GM19463 (cell line): ENCODE measurements at regions not wholly inside any gene's neighbourhood (a gene's known extent, or its start where the extent isn't known, plus 50 kb on each side); places are given as distances from the start of the nearest gene placed in this dataset.

ENCODE experiments used
- ATAC-seq: cut with Tn5 transposase; IDR thresholded peaks from one replicate; pipeline ENCODE4 v1.9.1; 2021; ENCODE audit warnings: mild to moderate bottlenecking, moderate library complexity; ENCODE audit not compliant: unreplicated experiment

- ATAC-seq: no peak
These were observed 331.7 kb downstream of the HNRNPD start for GRCh38 chr4:82042042-82042441.

GRCh38 chr4:82038936-82039335 lies 334.9 kb downstream of the HNRNPD start:
- ATAC-seq: no peak

GRCh38 chr4:82036181-82036580 lies 337.6 kb downstream of the HNRNPD start:
- ATAC-seq: no peak

- no peak for ATAC-seq
These were observed 338.9 kb downstream of the HNRNPD start for GRCh38 chr4:82034878-82035277.

GRCh38 chr4:82033862-82034261 lies 339.9 kb downstream of the HNRNPD start:
- ATAC-seq: no peak

- no peak for ATAC-seq
These were observed 342.3 kb downstream of the HNRNPD start for GRCh38 chr4:82031376-82031927.

- ATAC-seq: no peak
These were observed 356.1 kb downstream of the HNRNPD start for GRCh38 chr4:82017680-82018079.

- ATAC-seq: no peak
These were observed 368.6 kb downstream of the HNRNPD start for GRCh38 chr4:82005158-82005557.

GRCh38 chr4:81997313-81997712 lies 376.5 kb downstream of the HNRNPD start:
- no peak for ATAC-seq

- ATAC-seq: no peak
These were observed 382.9 kb downstream of the HNRNPD start for GRCh38 chr4:81990898-81991297.

GRCh38 chr4:81990211-81990610 lies 383.6 kb downstream of the HNRNPD start:
- ATAC-seq: no peak

GRCh38 chr4:81989202-81989601 lies 384.6 kb downstream of the HNRNPD start:
- ATAC-seq: no peak

- no peak for ATAC-seq
These were observed 385.6 kb downstream of the HNRNPD start for GRCh38 chr4:81988178-81988577.

- no peak for ATAC-seq
These were observed 389.0 kb downstream of the HNRNPD start for GRCh38 chr4:81984746-81985145.

GRCh38 chr4:81982846-81983540 lies 390.8 kb downstream of the HNRNPD start:
- no peak for ATAC-seq

GRCh38 chr4:81981218-81981617 lies 392.6 kb downstream of the HNRNPD start:
- ATAC-seq: no peak

- ATAC-seq: no peak
These were observed 399.3 kb downstream of the HNRNPD start for GRCh38 chr4:81974523-81974922.

- no peak for ATAC-seq
These were observed 402.0 kb downstream of the HNRNPD start for GRCh38 chr4:81971637-81972381.

GRCh38 chr4:81971061-81971460 lies 402.7 kb downstream of the HNRNPD start:
- ATAC-seq: no peak

GRCh38 chr4:81970454-81970853 lies 403.3 kb downstream of the HNRNPD start:
- no peak for ATAC-seq

- ATAC-seq: no peak
These were observed 407.1 kb downstream of the HNRNPD start for GRCh38 chr4:81966676-81967075.

- peak; percentile 56 for ATAC-seq
These were observed 407.9 kb downstream of the HNRNPD start for GRCh38 chr4:81965911-81966310.
